ENCODE measurements at regions not wholly inside any gene's neighbourhood (a gene's known extent, or its start where the extent isn't known, plus 50 kb on each side); places are given as distances from the start of the nearest gene placed in this dataset.

GRCh38 chr5:5826911-5827310 lies 404.4 kb downstream of the ICE1 start:
- TF ChIP-seq EZH2 (IDR thresholded peaks at IDR 0.05; ENCODE audit: borderline replicate concordance, low read depth, low read length, severe bottlenecking) (no peak), POLR2A (IDR thresholded peaks at IDR 0.05; ENCODE audit: low read depth, low read length) (no peak), CTCF (IDR thresholded peaks at IDR 0.05; ENCODE audit: extremely low read depth in 1 of 2, insufficient read depth in 1 of 2, low read depth in 1 of 2, low read length in 2 of 2) (no peak), JUN (IDR thresholded peaks at IDR 0.05; ENCODE audit: borderline replicate concordance, insufficient read depth, insufficient read length, low read depth) (no peak), MAX (IDR thresholded peaks at IDR 0.05; ENCODE audit: insufficient read depth, insufficient read length) (no peak), POLR2AphosphoS5 (IDR thresholded peaks at IDR 0.05; ENCODE audit: insufficient read depth, low read depth, low read length) (no peak), GATA2 (IDR thresholded peaks at IDR 0.05; ENCODE audit: insufficient read depth, insufficient read length, low read depth, low read length) (no peak), MYC (IDR thresholded peaks at IDR 0.05; ENCODE audit: low read depth, low read length) (no peak)
